CD4-positive, alpha-beta T cell treated with Interleukin-4 for 1 hour (primary cell): ENCODE measurements at regions not wholly inside any gene's neighbourhood (a gene's known extent, or its start where the extent isn't known, plus 50 kb on each side); places are given as distances from the start of the nearest gene placed in this dataset.
"Not testable (repeated sequence)": the region's sequence is repeated elsewhere in the genome, so short reads cannot be mapped to it uniquely, and the experiment has no call there.

ENCODE experiments used
- DNase-seq, 2 donors: peaks; one replicate each; pipeline ENCODE4 v3.0.0-alpha.2; 2020 to 2022

GRCh38 chr5:21315376-21315775 lies 1327.4 kb upstream of the CDH18 start:
- DNase-seq: not testable (repeated sequence)

DNA sequence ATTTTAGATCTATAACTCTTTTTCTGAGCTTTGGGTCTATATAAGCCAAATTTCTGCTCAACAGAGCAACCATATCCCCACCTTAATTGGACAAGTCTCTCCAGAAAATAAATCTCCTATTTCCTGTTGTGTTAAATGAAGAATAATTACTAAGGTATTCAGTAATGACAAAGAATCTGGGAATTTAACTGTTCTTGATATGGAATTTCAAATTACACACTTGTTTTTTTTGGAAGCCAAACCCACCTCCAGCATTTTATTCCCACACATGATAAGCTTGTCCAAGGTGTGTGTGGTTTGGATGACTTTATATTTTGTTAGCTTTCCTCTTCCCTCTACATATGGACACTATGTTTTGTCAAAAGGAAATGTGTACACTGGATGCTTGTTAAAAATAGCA lies 1313.2 kb upstream of the CDH18 start:
- not testable (repeated sequence) for DNase-seq

- DNase-seq: not testable (repeated sequence)
Measured at GRCh38 chr5:21274361-21274760, 1286.4 kb upstream of the CDH18 start.

- DNase-seq: no peak
Measured at GRCh38 chr5:21263361-21263760, 1275.4 kb upstream of the CDH18 start.

GRCh38 chr5:21254161-21254560 lies 1266.2 kb upstream of the CDH18 start:
- DNase-seq: no peak

- no peak for DNase-seq
Measured at GRCh38 chr5:21244982-21245381, 1257.0 kb upstream of the CDH18 start.

GRCh38 chr5:21238786-21239185 lies 1250.8 kb upstream of the CDH18 start:
- no peak for DNase-seq

DNA sequence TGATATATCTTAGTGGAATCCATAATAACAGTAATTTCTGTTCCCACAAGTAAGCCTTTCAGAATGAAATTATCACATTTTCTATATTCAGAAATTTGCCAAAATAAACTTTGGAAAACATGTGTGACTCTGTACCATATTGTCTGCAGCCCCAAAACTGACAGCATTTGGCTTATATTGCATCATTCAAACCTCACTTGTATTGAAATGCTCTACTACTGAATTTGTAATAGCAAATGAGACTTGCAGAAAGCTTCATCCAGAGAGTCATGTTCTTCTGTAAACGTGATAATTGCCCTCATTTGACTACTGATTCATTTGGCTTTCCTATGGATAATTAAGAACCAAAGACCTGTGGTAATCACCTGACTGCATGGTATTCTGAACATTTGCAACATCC lies 1249.5 kb upstream of the CDH18 start:
- DNase-seq: no peak

DNA sequence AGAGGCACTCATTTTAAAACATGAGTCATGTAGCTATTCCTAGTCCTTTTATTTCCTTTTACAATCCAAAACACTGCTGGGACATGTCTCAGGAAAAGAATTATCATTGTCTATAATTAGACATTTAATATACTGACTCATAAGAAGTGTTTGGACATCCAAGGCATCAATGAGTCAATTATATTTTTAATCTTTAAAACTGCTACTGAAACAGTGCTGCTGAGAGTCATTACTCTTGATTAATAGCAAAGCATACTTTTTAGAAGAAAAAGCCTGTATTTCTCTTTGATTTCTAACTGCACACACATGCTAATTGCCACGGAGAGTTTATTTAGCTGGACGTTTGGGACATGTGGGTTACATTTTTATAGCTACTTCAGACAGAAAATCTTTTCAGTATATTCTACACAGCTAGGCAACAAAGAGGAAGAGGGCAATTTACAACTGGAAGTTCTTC lies 1249.0 kb upstream of the CDH18 start:
- no peak for DNase-seq

- DNase-seq: no peak
Measured at GRCh38 chr5:21236104-21236503, 1248.1 kb upstream of the CDH18 start.

DNA sequence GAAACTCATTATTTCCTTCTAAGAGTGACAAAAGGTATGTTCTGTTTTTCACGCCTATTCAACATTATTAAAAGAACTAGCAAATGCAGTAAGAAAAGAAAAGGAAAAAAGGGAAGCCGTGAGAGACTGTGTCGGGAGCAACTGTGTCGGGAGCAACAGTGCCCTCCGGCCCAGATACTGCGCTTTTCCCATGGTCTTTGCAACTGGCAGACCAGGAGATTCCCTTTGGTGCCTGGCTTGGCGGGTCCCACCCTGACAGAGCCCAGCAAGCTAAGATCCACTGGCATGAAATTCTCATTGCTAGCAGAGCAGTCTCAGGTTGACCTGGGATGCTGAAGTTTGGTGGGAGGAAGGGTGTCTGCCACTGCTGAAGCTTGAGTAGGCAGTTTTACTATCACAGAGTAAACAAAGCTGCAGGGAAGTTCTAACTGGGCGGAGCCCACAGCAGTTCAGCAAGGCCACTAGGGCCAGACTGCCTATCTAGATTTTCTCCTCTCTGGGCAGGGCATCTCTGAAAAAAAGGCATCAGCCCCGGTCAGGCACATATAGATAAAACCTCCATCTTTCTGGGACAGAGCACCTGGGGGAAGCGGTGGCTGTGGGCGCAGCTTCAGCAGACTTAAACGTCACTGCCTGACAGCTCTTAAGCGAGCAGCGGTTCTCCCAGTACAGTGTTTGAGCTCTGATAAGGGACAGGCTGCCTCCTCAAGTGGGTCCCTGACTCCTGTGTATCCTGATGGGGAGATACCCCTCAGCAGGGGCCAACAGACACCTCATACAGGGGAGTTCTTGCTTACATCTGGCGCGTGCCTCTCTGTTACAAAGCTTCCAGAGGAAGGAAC lies 1237.4 kb upstream of the CDH18 start:
- DNase-seq: no peak

GRCh38 chr5:21221616-21222015 lies 1233.6 kb upstream of the CDH18 start:
- DNase-seq: no peak

GRCh38 chr5:21219966-21220365 lies 1232.0 kb upstream of the CDH18 start:
- no peak for DNase-seq

- no peak for DNase-seq
Measured at GRCh38 chr5:21219251-21219650, 1231.3 kb upstream of the CDH18 start.

DNA sequence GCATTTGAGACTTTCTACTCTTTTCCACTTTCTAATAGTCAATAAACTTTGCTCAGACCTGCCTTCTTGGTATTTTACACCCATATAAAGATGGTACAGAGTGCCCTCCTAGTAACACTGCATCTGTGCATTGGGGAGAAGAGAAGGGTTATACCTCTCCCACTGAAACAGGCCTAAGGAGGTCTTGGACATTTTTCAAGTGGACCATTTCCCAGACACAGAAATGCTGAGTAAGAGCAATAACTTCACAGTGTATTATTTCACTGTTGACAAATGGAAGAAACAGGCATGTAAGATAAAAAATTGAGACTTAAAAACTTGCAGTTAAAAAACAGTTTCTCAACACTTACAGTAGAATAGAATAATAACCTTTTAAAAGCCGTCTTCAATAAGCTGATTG lies 1224.0 kb upstream of the CDH18 start:
- DNase-seq: no peak

GRCh38 chr5:21209409-21209808 lies 1221.4 kb upstream of the CDH18 start:
- no peak for DNase-seq

GRCh38 chr5:21199087-21199486 lies 1211.1 kb upstream of the CDH18 start:
- no peak for DNase-seq

GRCh38 chr5:21195145-21195544 lies 1207.1 kb upstream of the CDH18 start:
- DNase-seq: no peak

DNA sequence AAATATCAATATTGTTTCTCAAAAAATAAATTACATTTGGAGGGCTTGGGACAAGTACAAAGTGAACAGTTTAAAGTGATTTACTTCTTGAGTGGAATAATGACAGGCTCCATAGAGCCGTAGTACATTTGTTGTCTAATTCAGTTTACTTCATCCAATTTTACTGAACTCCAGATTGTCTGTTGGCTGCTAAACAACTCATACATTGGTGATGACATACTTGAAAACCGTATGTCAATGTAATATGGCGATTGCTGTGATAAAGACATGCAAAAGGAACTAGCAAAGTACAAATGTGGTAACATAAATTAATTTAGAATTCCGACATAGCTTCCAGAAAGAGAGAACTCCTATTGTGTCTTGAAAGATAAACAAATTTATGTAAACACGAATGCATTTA lies 1197.5 kb upstream of the CDH18 start:
- no peak for DNase-seq

DNA sequence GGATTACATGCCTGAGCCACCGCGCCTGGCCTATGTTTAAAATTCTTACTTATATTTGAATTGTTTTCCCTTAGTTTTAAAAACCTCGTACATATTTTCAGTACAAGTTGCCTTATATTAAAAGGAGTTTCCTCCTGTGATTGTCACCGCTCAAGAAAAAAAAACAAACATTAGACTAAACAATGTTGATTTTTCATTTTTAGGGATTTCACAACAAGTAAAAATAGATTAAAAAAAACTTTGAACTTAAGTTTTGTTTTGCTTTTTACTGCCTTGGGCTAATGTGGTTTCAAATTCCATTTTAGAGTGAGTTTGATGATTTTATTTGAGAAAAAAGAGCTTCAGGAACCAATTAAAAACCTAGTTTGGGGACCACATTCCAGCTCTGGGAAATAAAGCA lies 1196.6 kb upstream of the CDH18 start:
- no peak for DNase-seq

- no peak for DNase-seq
Measured at GRCh38 chr5:21181609-21182125, 1193.7 kb upstream of the CDH18 start.

- no peak for DNase-seq
Measured at GRCh38 chr5:21173526-21173925, 1185.5 kb upstream of the CDH18 start.

DNA sequence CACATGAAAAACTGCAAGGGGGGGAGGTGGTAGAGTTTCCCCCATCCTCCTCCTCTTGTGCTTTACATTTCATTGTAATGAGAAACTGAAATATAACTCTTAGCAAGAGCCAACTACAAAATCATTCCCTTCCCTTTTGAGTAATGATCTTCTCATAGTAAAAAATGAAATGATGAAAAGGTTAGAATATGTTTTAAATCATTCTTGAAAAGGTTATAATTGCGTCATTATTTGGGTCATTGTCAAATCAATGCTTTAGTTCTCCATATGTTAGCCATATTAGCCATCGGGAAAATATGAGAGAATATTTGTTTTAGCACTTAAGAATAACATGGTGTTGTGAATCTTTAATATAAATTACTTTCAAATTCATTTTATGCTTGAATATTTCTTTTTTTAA lies 1185.0 kb upstream of the CDH18 start:
- no peak for DNase-seq

GRCh38 chr5:21171038-21171437 lies 1183.0 kb upstream of the CDH18 start:
- no peak for DNase-seq

DNA sequence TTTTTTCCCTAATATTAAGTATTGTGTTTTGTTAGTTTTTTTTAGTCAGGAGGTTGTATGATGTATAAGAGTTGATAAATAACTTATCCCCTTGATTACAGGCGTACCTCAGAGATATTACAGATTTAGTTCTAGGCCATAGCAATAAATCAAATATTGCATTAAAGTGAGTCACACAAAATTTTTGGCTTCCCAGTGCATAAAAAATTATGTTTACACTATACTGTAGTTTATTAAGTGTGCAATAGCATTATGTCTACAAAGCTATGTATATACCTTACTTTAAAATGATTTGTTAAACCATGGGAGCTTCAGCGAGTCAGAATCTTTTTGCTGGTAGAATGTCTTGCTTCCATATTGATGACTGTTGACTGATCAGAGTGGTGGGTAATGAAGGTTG lies 1180.6 kb upstream of the CDH18 start:
- DNase-seq: no peak
